Lower leg skin (tissue), 4 donors: ENCODE measurements at regions not wholly inside any gene's neighbourhood (a gene's known extent, or its start where the extent isn't known, plus 50 kb on each side); places are given as distances from the start of the nearest gene placed in this dataset.
"Not testable (repeated sequence)": the region's sequence is repeated elsewhere in the genome, so short reads cannot be mapped to it uniquely, and the experiment has no call there.

Experiments used
- DNase-seq, 2 donors: peaks; one replicate each; pipeline ENCODE4 v3.0.0-alpha.2; 2019; ENCODE audit warnings: low spot score in 2 of 2
- H3K4me3 ChIP-seq: fragments of 200-600 bp; sonication (generic); 2 replicates; pipeline ENCODE4 v1.5.1; 2017; ENCODE audit warnings: mild to moderate bottlenecking, low read depth; ENCODE audit not compliant: poor library complexity, severe bottlenecking
- POLR2A ChIP-seq, 2 donors: fragments of 450-650 bp; IDR thresholded peaks; one replicate each; pipeline ENCODE4 v1.6.1; 2016 to 2017; ENCODE audit warnings: antibody characterized with exemption in 2 of 2, mild to moderate bottlenecking in 1 of 2, moderate library complexity in 1 of 2
- WGBS, 2 donors: methylation state at CpG; one replicate each; pipeline ENCODE4 v1.1.5; 2018; 5-methylcytosine and 5-hydroxymethylcytosine counted together
- intact Hi-C: fragments of 100-400 bp; cut with DNase I; formaldehyde crosslinking; loops from one replicate; pipeline ENCODE4 v1.15.0; 2023; ENCODE audit warnings: low total_unique reads
- TF ChIP-seq, protein P1 (sequence below), 3 donors: fragments of 450-650 bp; IDR thresholded peaks; one replicate each; pipeline ENCODE4 v1.5.1; 2016; ENCODE audit warnings: antibody characterized with exemption in 3 of 3, mild to moderate bottlenecking in 3 of 3, moderate library complexity in 2 of 3

DNA sequence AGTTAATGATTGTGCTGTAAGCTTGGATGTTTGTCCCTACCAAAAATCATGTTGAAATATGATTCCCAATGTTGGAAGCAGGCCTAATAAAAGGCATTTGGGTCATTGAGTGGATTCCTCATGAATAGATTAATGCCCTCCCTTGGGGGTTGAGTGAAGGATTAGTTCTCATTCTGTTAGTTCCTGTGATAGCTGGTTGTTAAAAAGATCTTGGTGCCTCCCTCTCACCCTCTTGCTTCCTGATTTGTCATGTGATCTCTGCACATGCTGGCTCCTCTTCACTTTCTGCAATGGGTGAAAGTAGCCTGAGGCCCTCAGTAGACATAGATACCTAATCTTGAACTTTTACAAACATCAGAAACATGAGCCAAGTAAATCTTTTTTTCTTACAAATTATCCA lies 115.6 kb upstream of the HCRTR2 start:
- DNase-seq, result no peak
- no peak overlapping the region for H3K4me3 ChIP-seq
- TF ChIP-seq, protein P1, sequence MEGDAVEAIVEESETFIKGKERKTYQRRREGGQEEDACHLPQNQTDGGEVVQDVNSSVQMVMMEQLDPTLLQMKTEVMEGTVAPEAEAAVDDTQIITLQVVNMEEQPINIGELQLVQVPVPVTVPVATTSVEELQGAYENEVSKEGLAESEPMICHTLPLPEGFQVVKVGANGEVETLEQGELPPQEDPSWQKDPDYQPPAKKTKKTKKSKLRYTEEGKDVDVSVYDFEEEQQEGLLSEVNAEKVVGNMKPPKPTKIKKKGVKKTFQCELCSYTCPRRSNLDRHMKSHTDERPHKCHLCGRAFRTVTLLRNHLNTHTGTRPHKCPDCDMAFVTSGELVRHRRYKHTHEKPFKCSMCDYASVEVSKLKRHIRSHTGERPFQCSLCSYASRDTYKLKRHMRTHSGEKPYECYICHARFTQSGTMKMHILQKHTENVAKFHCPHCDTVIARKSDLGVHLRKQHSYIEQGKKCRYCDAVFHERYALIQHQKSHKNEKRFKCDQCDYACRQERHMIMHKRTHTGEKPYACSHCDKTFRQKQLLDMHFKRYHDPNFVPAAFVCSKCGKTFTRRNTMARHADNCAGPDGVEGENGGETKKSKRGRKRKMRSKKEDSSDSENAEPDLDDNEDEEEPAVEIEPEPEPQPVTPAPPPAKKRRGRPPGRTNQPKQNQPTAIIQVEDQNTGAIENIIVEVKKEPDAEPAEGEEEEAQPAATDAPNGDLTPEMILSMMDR (IDR thresholded peaks at IDR 0.05), result no peak
- no peak for TF ChIP-seq POLR2A (IDR thresholded peaks at IDR 0.05)
- intact Hi-C loops, result no loop called here

DNA sequence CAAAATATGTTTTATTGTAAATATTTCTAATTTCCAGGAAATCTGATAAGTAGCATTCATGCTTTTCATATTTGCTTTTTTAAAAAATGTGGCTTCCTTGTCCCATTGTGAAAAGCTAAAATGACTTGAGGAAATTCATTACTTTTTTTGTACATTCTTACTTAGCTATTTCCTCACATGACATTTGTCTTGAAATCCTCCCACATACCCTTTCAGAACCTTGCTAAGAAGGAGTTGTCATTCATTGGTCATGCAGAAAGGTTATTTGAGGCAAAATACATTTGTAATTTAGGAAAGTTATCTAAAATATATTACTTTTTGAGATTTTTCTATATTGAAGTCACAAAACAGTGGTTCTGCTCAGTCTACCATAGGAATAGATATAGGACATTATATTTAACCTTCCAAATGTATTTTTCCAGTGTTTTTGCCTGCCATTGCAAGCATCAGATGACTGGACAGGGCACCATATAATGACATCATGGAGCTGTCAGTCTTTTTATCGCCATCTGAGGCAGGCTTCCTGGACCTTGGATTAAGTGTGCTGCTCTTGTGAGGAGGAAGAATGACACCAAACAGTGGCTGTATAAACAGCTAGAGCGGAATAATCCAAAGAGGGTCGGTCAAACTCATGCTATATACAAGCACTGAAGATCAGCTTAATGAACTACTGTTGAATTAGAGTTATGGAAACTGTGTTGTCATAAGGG lies 109.4 kb upstream of the HCRTR2 start:
- TF ChIP-seq POLR2A (IDR thresholded peaks at IDR 0.05), result no peak
- TF ChIP-seq, protein P1 (IDR thresholded peaks at IDR 0.05), result no peak
- intact Hi-C loops, result loop anchor here (10.0 kb wide), 1 partner anchor 1080 kb away; no protein-coding TSS in a partner anchor
- no peak overlapping the region for H3K4me3 ChIP-seq
- no peak for DNase-seq
- WGBS, 2 donors, result 55 to 76% methylated on average over 3 of the region's 3 CpGs

DNA sequence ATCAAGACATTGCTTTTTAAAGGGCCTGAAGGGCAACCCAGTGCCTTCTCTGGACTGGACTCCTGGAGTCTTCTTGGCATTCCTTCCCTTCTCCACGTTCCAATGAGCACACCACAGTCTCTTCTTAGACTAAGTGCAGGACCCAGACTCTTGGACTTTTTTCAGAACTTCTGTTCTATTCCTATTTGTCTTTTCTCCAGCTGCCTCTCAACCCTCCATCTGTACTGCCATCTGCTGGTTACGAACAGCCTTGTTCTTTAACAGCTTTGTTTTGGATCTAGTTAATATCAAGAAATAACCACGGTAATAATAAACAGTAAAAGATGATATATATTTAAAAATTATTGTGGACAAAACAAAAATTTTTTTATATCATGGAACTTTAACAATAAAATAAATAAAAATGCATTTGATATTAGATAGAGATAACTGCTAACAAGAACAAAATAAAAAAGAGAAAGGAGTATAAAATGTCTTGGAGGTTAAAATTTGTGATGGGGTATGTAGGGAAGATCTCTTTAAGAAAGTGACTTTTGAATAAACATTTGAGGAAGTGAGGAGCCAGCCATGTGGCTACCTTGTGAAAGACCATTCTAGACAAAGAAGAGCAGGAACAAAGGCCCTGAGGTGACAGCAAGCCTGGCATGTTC lies 105.1 kb upstream of the HCRTR2 start:
- DNase-seq, result no peak
- 20 to 30% methylated on average over 3 of the region's 3 CpGs for WGBS, 2 donors
- intact Hi-C loops, result loop anchor here (10.0 kb wide), 1 partner anchor 1084 kb away; no protein-coding TSS in a partner anchor
- TF ChIP-seq, protein P1 (IDR thresholded peaks at IDR 0.05), result no peak
- no peak for TF ChIP-seq POLR2A (IDR thresholded peaks at IDR 0.05)
- H3K4me3 ChIP-seq, result no peak overlapping the region

DNA sequence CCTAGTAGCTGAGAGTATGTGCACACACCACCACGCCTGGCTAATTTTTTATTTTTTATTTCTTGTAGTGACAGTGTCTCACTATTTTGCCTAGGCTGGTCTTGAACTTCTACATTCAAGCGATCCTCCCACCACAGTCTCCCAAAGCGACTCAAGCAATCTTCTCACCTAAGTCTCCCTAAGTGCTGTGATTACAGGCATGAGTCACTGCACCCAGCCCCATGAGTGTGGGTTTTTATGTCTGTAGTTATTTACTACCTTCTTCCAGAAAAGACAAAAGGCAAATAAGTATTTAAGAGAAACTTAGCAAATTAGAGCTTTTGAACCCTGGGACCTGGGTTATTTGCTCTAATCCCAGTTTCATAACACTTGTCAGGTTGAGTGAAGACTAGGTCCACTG lies 92.3 kb upstream of the HCRTR2 start:
- TF ChIP-seq, protein P1 (IDR thresholded peaks at IDR 0.05), result no peak
- no peak for TF ChIP-seq POLR2A (IDR thresholded peaks at IDR 0.05)
- intact Hi-C loops, result no loop called here
- no peak overlapping the region for H3K4me3 ChIP-seq
- 84% methylated on average over 3 of the region's 3 CpGs for WGBS, 2 donors
- no peak for DNase-seq

DNA sequence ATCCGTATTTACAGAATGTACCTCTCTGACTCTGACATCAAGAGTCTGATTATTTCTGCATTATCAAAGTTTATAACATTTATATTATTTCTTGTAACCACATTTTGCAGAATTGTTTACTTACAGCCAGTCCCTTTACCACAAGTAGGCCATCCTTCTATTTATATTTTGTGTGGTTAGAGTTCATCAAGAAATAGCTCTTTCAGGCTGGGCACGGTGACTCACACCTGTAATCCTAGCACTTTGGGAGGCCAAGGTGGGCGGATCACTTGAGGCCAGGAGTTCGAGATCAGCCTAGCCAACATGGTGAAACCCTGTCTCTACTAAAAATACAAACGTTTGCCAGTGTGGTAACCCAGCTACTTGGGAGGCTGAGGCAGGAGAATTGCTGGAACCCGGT lies 86.3 kb upstream of the HCRTR2 start:
- H3K4me3 ChIP-seq, DNase-seq, intact Hi-C loops: not testable (repeated sequence)
- WGBS, 2 donors, result 78 to 85% methylated on average over 6 of the region's 6 CpGs

DNA sequence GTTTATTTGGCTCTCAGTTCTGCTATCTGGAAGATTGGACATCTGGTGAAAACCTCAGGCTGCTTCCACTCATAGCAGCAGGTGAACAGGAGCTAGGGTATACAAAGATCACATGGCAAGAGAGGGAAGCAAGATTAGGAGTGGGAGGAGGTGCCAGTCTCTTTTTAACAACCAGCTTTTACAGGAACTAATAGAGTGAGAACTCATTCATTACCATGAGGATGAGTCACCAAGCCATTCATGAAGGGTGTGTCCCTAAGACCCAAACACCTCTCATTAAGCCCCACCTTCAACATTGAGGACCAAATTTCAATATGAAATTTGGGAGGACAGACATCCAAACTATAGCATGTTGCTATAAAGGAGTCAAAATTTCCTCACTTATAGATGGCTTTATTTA lies 85.4 kb upstream of the HCRTR2 start:
- intact Hi-C loops, result no loop called here
- no peak overlapping the region for H3K4me3 ChIP-seq
- TF ChIP-seq, protein P1 (IDR thresholded peaks at IDR 0.05), result no peak
- TF ChIP-seq POLR2A (IDR thresholded peaks at IDR 0.05), result no peak
- no peak for DNase-seq
